GM20000 (cell line): ENCODE measurements at regions not wholly inside any gene's neighbourhood (a gene's known extent, or its start where the extent isn't known, plus 50 kb on each side); places are given as distances from the start of the nearest gene placed in this dataset.

Experiments used
- DNase-seq: peaks from one replicate; pipeline ENCODE4 v3.0.0; 2012; ENCODE audit warnings: low spot score
- CTCF ChIP-seq: IDR thresholded peaks from 2 replicates; pipeline ENCODE4 v1.5.1; 2012; ENCODE audit warnings: mild to moderate bottlenecking, control low read depth; ENCODE audit errors: extremely low read depth, missing control alignments

- no peak for TF ChIP-seq CTCF
- no peak for DNase-seq
Observed at GRCh38 chr7:10557375-10557774, 416.3 kb upstream of the PHF14 start.

GRCh38 chr7:10560497-10560896 lies 413.2 kb upstream of the PHF14 start:
- TF ChIP-seq CTCF: no peak
- no peak for DNase-seq

GRCh38 chr7:10568891-10569290 lies 404.8 kb upstream of the PHF14 start:
- DNase-seq: no peak
- TF ChIP-seq CTCF: no peak

GRCh38 chr7:10571759-10572158 lies 401.9 kb upstream of the PHF14 start:
- DNase-seq: no peak
- no peak for TF ChIP-seq CTCF

- DNase-seq: no peak
- TF ChIP-seq CTCF: no peak
Observed at GRCh38 chr7:10577866-10578374, 395.8 kb upstream of the PHF14 start.

- DNase-seq: no peak
- TF ChIP-seq CTCF: no peak
Observed at GRCh38 chr7:10579561-10579960, 394.1 kb upstream of the PHF14 start.

- TF ChIP-seq CTCF: no peak
Observed at GRCh38 chr7:10584886-10585285, 388.8 kb upstream of the PHF14 start.

More at GRCh38 chr7:10584886-10585285, 388.8 kb upstream of the PHF14 start:
- no peak for DNase-seq
